ENCODE measurements at regions not wholly inside any gene's neighbourhood (a gene's known extent, or its start where the extent isn't known, plus 50 kb on each side); places are given as distances from the start of the nearest gene placed in this dataset.

DNA sequence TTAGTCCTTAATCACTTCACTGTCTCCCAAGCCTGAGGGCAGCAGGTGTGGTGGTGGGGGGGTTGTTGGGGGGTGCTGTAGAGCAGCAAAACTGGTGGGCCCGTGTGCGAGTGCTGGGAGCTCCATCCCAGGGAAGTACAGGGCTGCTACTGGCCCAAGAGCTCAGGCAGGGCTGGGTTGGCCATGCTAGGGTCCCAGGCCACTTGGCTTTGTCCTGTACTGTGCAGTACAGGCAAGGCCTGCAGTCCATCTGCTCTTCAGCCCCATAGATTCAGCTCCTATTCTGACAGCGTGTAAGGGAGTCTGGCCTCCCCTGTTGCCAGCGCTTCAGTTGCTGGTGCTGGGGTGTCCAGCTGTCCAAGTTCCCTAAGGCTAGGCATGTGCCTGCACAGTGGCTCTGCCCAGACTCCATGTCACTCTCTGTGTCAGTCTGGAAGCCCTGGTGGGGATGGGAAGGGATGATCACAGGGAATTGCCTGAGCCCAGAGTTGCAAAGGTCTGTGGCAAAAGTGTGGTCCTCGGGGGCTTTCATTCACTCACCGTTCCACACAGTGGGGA, 1261.7 kb downstream of the EFNB2 start:
- H3K9me1 ChIP-seq (ENCODE audit: insufficient read depth, low read length) = no peaks in the 10 kb centered on the region
- no TSS peak for BruUV-seq (replicated peaks)
- no peak overlapping the region for H3K56ac ChIP-seq (ENCODE audit: extremely low read depth, insufficient read depth, low read length)
- no peaks in the 10 kb centered on the region for H3K4me1 ChIP-seq (ENCODE audit: control insufficient read depth, insufficient read depth, low read length)
- H3K4ac ChIP-seq (ENCODE audit: low read depth, low read length) = no peak overlapping the region
- no peak overlapping the region for H3K23ac ChIP-seq (ENCODE audit: low read depth, low read length)
- no peak overlapping the region for H2AFZ ChIP-seq (replicated peaks; ENCODE audit: low read length, poor library complexity)
- H4K5ac ChIP-seq (ENCODE audit: low read depth, low read length) = no peak overlapping the region
- H3K18ac ChIP-seq (ENCODE audit: low read depth, low read length) = no peak overlapping the region
- H2AK5ac ChIP-seq (ENCODE audit: low read depth, low read length) = no peak overlapping the region
- no peak overlapping the region for H2BK5ac ChIP-seq (ENCODE audit: low read depth, low read length, poor library complexity, severe bottlenecking)
- H4K91ac ChIP-seq (ENCODE audit: insufficient read depth, low read depth, low read length) = no peak overlapping the region
- no peaks in the 10 kb centered on the region for H3K27me3 ChIP-seq (ENCODE audit: control insufficient read depth, insufficient read depth, low read length)
- H3K36me3 ChIP-seq (ENCODE audit: control insufficient read depth, insufficient read depth, low read length) = no peaks in the 10 kb centered on the region
- no peak overlapping the region for H2BK15ac ChIP-seq (ENCODE audit: low read depth, low read length)
- DNase-seq = no peak
- ChIA-PET POLR2A (ENCODE audit: unreplicated experiment) (no interaction called here), CTCF (no interaction called here)
- no peak overlapping the region for H3K9ac ChIP-seq (ENCODE audit: low read depth, low read length)
- no peak overlapping the region for H3K4me3 ChIP-seq (ENCODE audit: insufficient read depth, low read depth, low read length)
- intact Hi-C loops (cut with micrococcal nuclease) = no loop called here
- no peak overlapping the region for H3K14ac ChIP-seq (replicated peaks; ENCODE audit: low read depth, low read length)
- H4K20me1 ChIP-seq (ENCODE audit: insufficient read depth, low read length) = no peaks in the 10 kb centered on the region
- H3K4me2 ChIP-seq (ENCODE audit: low read depth, low read length) = no peak overlapping the region
- no peaks in the 10 kb centered on the region for H3K79me1 ChIP-seq (ENCODE audit: low read depth in 1 of 2, low read length in 2 of 2)
- no peak overlapping the region for H3K27ac ChIP-seq (ENCODE audit: insufficient read depth, low read length)
- dilution Hi-C loops (cut with HindIII; ENCODE audit: low sequenced_read_pairs, unreplicated experiment) = no loop called here
- H3K9me3 ChIP-seq (ENCODE audit: control insufficient read depth, insufficient read depth, low read length) = no peaks in the 10 kb centered on the region
- H4K8ac ChIP-seq (ENCODE audit: low read depth in 2 of 2, low read length in 2 of 2) = no peak overlapping the region
- ATAC-seq (ENCODE audit: low read depth) = no peak
- H2BK20ac ChIP-seq (ENCODE audit: low read depth, low read length) = no peak overlapping the region
- TF ChIP-seq CEBPB (IDR thresholded peaks at IDR 0.05; ENCODE audit: low read depth, low read length) = no peak
- TF ChIP-seq RFX5 (IDR thresholded peaks at IDR 0.05; ENCODE audit: low read depth, low read length) = no peak
- TF ChIP-seq RAD21 (IDR thresholded peaks at IDR 0.05; ENCODE audit: low read length) = no peak
- no peak for TF ChIP-seq POLR2A (IDR thresholded peaks at IDR 0.05; ENCODE audit: low read depth, low read length)
- no peak for TF ChIP-seq MXI1 (IDR thresholded peaks at IDR 0.05; ENCODE audit: borderline replicate concordance, low read depth, low read length)
- TF ChIP-seq SMC3 (IDR thresholded peaks at IDR 0.05; ENCODE audit: low read depth, low read length) = no peak
- TF ChIP-seq, protein P1, sequence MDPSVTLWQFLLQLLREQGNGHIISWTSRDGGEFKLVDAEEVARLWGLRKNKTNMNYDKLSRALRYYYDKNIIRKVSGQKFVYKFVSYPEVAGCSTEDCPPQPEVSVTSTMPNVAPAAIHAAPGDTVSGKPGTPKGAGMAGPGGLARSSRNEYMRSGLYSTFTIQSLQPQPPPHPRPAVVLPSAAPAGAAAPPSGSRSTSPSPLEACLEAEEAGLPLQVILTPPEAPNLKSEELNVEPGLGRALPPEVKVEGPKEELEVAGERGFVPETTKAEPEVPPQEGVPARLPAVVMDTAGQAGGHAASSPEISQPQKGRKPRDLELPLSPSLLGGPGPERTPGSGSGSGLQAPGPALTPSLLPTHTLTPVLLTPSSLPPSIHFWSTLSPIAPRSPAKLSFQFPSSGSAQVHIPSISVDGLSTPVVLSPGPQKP (IDR thresholded peaks at IDR 0.05; ENCODE audit: borderline replicate concordance, low read depth, low read length) = no peak
- TF ChIP-seq FOS (IDR thresholded peaks at IDR 0.05; ENCODE audit: low read depth, low read length) = no peak
- TF ChIP-seq NFE2L2 (IDR thresholded peaks at IDR 0.05; ENCODE audit: low read depth, low read length) = no peak
- TF ChIP-seq MAFK (IDR thresholded peaks at IDR 0.05; ENCODE audit: low read depth, low read length) = no peak
- no peak for TF ChIP-seq BHLHE40 (IDR thresholded peaks at IDR 0.05; ENCODE audit: low read depth, low read length)
- TF ChIP-seq CHD1 (IDR thresholded peaks at IDR 0.05; ENCODE audit: low read depth, low read length) = no peak
- TF ChIP-seq, protein P2, sequence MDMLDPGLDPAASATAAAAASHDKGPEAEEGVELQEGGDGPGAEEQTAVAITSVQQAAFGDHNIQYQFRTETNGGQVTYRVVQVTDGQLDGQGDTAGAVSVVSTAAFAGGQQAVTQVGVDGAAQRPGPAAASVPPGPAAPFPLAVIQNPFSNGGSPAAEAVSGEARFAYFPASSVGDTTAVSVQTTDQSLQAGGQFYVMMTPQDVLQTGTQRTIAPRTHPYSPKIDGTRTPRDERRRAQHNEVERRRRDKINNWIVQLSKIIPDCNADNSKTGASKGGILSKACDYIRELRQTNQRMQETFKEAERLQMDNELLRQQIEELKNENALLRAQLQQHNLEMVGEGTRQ (IDR thresholded peaks at IDR 0.05; ENCODE audit: low read depth, low read length) = no peak
- TF ChIP-seq, protein P3, sequence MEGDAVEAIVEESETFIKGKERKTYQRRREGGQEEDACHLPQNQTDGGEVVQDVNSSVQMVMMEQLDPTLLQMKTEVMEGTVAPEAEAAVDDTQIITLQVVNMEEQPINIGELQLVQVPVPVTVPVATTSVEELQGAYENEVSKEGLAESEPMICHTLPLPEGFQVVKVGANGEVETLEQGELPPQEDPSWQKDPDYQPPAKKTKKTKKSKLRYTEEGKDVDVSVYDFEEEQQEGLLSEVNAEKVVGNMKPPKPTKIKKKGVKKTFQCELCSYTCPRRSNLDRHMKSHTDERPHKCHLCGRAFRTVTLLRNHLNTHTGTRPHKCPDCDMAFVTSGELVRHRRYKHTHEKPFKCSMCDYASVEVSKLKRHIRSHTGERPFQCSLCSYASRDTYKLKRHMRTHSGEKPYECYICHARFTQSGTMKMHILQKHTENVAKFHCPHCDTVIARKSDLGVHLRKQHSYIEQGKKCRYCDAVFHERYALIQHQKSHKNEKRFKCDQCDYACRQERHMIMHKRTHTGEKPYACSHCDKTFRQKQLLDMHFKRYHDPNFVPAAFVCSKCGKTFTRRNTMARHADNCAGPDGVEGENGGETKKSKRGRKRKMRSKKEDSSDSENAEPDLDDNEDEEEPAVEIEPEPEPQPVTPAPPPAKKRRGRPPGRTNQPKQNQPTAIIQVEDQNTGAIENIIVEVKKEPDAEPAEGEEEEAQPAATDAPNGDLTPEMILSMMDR (conservative IDR thresholded peaks at IDR 0.05; ENCODE audit: low read depth, low read length) = no peak
- no peak overlapping the region for H2AK9ac ChIP-seq (replicated peaks; ENCODE audit: low read depth, low read length, poor library complexity)
- 80% methylated on average over 2 of the region's 6 CpGs; no CpG with 5 or more reads in 1 of the 2 experiments for WGBS, 2 experiments (ENCODE audit: extremely low coverage in 2 of 2, insufficient read length in 1 of 2)
- in situ Hi-C loops (cut with MboI; ENCODE audit: low sequenced_read_pairs) = no loop called here
- H2BK120ac ChIP-seq (ENCODE audit: low read depth, low read length) = no peak overlapping the region

All from IMR-90 (cell line).